ENCODE measurements at regions not wholly inside any gene's neighbourhood (a gene's known extent, or its start where the extent isn't known, plus 50 kb on each side); places are given as distances from the start of the nearest gene placed in this dataset.

DNA sequence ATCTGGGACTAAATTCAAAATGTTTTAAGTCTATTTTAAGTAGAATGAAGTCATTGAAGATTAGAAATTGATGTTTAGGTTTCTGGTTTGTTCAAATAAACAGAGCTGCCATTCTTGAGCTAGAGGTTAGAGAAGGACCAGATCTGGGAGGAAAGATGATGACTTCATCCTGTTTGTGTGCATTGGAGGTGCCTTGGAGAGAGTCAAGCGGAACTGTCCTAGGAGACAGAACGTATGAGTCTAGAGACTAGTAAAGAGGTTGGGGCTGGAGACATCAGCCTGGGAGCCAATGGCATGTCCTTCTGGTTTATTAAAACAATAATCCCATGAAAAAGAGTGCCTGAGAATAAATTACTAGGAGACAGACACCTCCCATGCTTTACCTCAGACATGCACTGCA, 303.4 kb downstream of the KBTBD8 start:
- CTCF ChIA-PET (ENCODE audit: unreplicated experiment) = no interaction called here
- no peak overlapping the region for H3K27ac ChIP-seq (ENCODE audit: low read depth, low read length, poor library complexity, severe bottlenecking)
- TF ChIP-seq, protein P1, sequence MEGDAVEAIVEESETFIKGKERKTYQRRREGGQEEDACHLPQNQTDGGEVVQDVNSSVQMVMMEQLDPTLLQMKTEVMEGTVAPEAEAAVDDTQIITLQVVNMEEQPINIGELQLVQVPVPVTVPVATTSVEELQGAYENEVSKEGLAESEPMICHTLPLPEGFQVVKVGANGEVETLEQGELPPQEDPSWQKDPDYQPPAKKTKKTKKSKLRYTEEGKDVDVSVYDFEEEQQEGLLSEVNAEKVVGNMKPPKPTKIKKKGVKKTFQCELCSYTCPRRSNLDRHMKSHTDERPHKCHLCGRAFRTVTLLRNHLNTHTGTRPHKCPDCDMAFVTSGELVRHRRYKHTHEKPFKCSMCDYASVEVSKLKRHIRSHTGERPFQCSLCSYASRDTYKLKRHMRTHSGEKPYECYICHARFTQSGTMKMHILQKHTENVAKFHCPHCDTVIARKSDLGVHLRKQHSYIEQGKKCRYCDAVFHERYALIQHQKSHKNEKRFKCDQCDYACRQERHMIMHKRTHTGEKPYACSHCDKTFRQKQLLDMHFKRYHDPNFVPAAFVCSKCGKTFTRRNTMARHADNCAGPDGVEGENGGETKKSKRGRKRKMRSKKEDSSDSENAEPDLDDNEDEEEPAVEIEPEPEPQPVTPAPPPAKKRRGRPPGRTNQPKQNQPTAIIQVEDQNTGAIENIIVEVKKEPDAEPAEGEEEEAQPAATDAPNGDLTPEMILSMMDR (conservative IDR thresholded peaks at IDR 0.05; ENCODE audit: low read length) = no peak
- TF ChIP-seq EZH2phosphoT487 (IDR thresholded peaks at IDR 0.05; ENCODE audit: borderline replicate concordance, low read depth, low read length) = no peak

GRCh38 chr3:67302489-67302888, 304.4 kb downstream of the KBTBD8 start:
- Histone ChIP-seq H3K9me2 (ENCODE audit: insufficient read depth, low read length) (no peaks in the 10 kb centered on the region), H3K36me3 (ENCODE audit: insufficient read depth, low read length) (no peaks in the 10 kb centered on the region), H3K4me1 (ENCODE audit: insufficient read depth, low read length, poor library complexity, severe bottlenecking) (no peaks in the 10 kb centered on the region), H2AFZ (ENCODE audit: low read length) (no peak overlapping the region), H3K4me2 (ENCODE audit: low read length) (no peak overlapping the region), H3K4me3 (ENCODE audit: low read depth, low read length, poor library complexity, severe bottlenecking) (no peak overlapping the region), H3K9me3 (ENCODE audit: low read length) (no peaks in the 10 kb centered on the region), H3K79me2 (ENCODE audit: insufficient read depth, low read depth, low read length) (no peaks in the 10 kb centered on the region), H4K20me1 (ENCODE audit: insufficient read depth, low read length) (no peaks in the 10 kb centered on the region), H3K27ac (ENCODE audit: low read depth, low read length, poor library complexity, severe bottlenecking) (no peak overlapping the region)
- BruUV-seq (replicated peaks) = no TSS peak
- ChIA-PET CTCF (ENCODE audit: unreplicated experiment) (no interaction called here), POLR2A (interaction anchor here (0.7 kb wide), 1 partner anchor 481 kb away, joined by 3 read pairs; no protein-coding TSS in a partner anchor)
- intact Hi-C loops (cut with micrococcal nuclease; ENCODE audit: unreplicated experiment) = no loop called here
- no peak for TF ChIP-seq EZH2phosphoT487 (IDR thresholded peaks at IDR 0.05; ENCODE audit: borderline replicate concordance, low read depth, low read length)
- TF ChIP-seq, protein P1 (conservative IDR thresholded peaks at IDR 0.05; ENCODE audit: low read length) = no peak
- DNase-seq (ENCODE audit: low spot score) = no peak

More for the DNA sequence above, 303.4 kb downstream of the KBTBD8 start:
- Histone ChIP-seq H2AFZ (ENCODE audit: low read length) (no peak overlapping the region), H4K20me1 (ENCODE audit: insufficient read depth, low read length) (no peaks in the 10 kb centered on the region), H3K4me1 (ENCODE audit: insufficient read depth, low read length, poor library complexity, severe bottlenecking) (no peaks in the 10 kb centered on the region), H3K4me2 (ENCODE audit: low read length) (no peak overlapping the region), H3K9me2 (ENCODE audit: insufficient read depth, low read length) (no peaks in the 10 kb centered on the region), H3K4me3 (ENCODE audit: low read depth, low read length, poor library complexity, severe bottlenecking) (no peak overlapping the region), H3K79me2 (ENCODE audit: insufficient read depth, low read depth, low read length) (no peaks in the 10 kb centered on the region), H3K9me3 (ENCODE audit: low read length) (no peaks in the 10 kb centered on the region), H3K36me3 (ENCODE audit: insufficient read depth, low read length) (no peaks in the 10 kb centered on the region)
- POLR2A ChIA-PET = no interaction called here
- DNase-seq (ENCODE audit: low spot score) = no peak
- no TSS peak for BruUV-seq (replicated peaks)
- intact Hi-C loops (cut with micrococcal nuclease; ENCODE audit: unreplicated experiment) = no loop called here

DNA sequence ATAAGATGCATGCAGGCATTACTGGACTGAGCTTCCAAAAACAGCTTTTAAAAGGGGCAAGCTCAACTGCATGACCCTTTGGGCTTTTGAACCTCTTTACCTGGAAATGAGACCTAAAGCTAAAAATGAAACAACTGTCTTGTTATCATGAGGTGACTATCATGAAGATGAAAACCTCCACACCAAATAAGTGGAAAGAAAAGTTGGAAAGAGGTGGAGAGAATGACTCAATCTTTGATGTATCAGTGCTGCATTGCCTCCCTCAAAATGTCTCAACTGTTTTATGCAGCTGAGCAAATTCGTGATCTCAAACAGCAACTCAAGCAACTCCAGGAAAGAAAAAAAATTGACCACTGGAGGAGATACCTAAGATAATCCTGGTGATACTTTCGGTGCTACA, 307.1 kb downstream of the KBTBD8 start:
- Histone ChIP-seq H3K4me2 (ENCODE audit: low read length) (no peak overlapping the region), H4K20me1 (ENCODE audit: insufficient read depth, low read length) (no peaks in the 10 kb centered on the region), H3K9me2 (ENCODE audit: insufficient read depth, low read length) (no peaks in the 10 kb centered on the region), H3K79me2 (ENCODE audit: insufficient read depth, low read depth, low read length) (no peaks in the 10 kb centered on the region), H3K9me3 (ENCODE audit: low read length) (no peaks in the 10 kb centered on the region), H2AFZ (ENCODE audit: low read length) (no peak overlapping the region), H3K4me3 (ENCODE audit: low read depth, low read length, poor library complexity, severe bottlenecking) (no peak overlapping the region), H3K27ac (ENCODE audit: low read depth, low read length, poor library complexity, severe bottlenecking) (no peak overlapping the region), H3K36me3 (ENCODE audit: insufficient read depth, low read length) (no peaks in the 10 kb centered on the region), H3K4me1 (ENCODE audit: insufficient read depth, low read length, poor library complexity, severe bottlenecking) (no peaks in the 10 kb centered on the region)
- ChIA-PET CTCF (ENCODE audit: unreplicated experiment) (no interaction called here), POLR2A (interaction anchor here (0.7 kb wide), 1 partner anchor 397 kb away, joined by 4 read pairs; no protein-coding TSS in a partner anchor)
- TF ChIP-seq, protein P1 (conservative IDR thresholded peaks at IDR 0.05; ENCODE audit: low read length) = no peak
- no peak for TF ChIP-seq EZH2phosphoT487 (IDR thresholded peaks at IDR 0.05; ENCODE audit: borderline replicate concordance, low read depth, low read length)
- DNase-seq (ENCODE audit: low spot score) = no peak
- no TSS peak for BruUV-seq (replicated peaks)
- intact Hi-C loops (cut with micrococcal nuclease; ENCODE audit: unreplicated experiment) = no loop called here
